OCI-LY3 (cell line): ENCODE measurements at regions not wholly inside any gene's neighbourhood (a gene's known extent, or its start where the extent isn't known, plus 50 kb on each side); places are given as distances from the start of the nearest gene placed in this dataset.

Experiments used
- H2AFZ ChIP-seq: fragments of 200-600, 300-600 bp; shearing (Covaris generic); 2 replicates; pipeline ENCODE4 v1.6.0; 2014; ENCODE audit warnings: antibody characterized with exemption, low read depth, low read length
- H3K27ac ChIP-seq: fragments of 200-600, 300-600 bp; sonication (generic); 2 replicates; pipeline ENCODE4 v1.5.1; 2014; ENCODE audit warnings: mild to moderate bottlenecking, low read length, moderate library complexity, mixed read lengths
- H3K27me3 ChIP-seq: fragments of 200-600, 300-600 bp; sonication (generic); 2 replicates; pipeline ENCODE4 v1.6.1; 2014; ENCODE audit warnings: low read depth, low read length, mixed read lengths
- H3K36me3 ChIP-seq: fragments of 200-600, 300-600 bp; sonication (generic); replicated peaks from 2 replicates; pipeline ENCODE3; 2014; ENCODE audit warnings: low read depth, low read length, mixed read lengths
- H3K4me1 ChIP-seq: fragments of 300-600, 200-600 bp; sonication (generic); 2 replicates; pipeline ENCODE4 v1.6.1; 2014; ENCODE audit warnings: low read length, mixed read lengths
- H3K4me2 ChIP-seq: fragments of 200-600, 300-600 bp; sonication (generic); 2 replicates; pipeline ENCODE4 v1.6.1; 2014; ENCODE audit warnings: low read length, mixed read lengths
- H3K4me3 ChIP-seq: fragments of 300-600, 200-600 bp; sonication (generic); 2 replicates; pipeline ENCODE4 v1.5.1; 2014; ENCODE audit warnings: antibody characterized with exemption, mild to moderate bottlenecking, low read length, moderate library complexity
- H3K79me2 ChIP-seq: fragments of 300-600, 200-600 bp; shearing (Covaris generic); 2 replicates; pipeline ENCODE4 v1.6.1; 2014; ENCODE audit warnings: mild to moderate bottlenecking, low read length, mixed read lengths
- H3K9ac ChIP-seq: fragments of 300-600, 200-600 bp; shearing (Covaris generic); 2 replicates; pipeline ENCODE4 v1.6.0; 2014; ENCODE audit warnings: mild to moderate bottlenecking, low read length, moderate library complexity
- H3K9me3 ChIP-seq: fragments of 200-600, 300-600 bp; shearing (Covaris generic); 2 replicates; pipeline ENCODE4 v1.6.1; 2014; ENCODE audit warnings: low read length, mixed read lengths; ENCODE audit not compliant: insufficient read depth
- H4K20me1 ChIP-seq: fragments of 200-600, 300-600 bp; sonication (generic); 2 replicates; pipeline ENCODE4 v1.6.1; 2016; ENCODE audit warnings: low read length, mixed read lengths; ENCODE audit not compliant: insufficient read depth
- CTCF ChIP-seq: fragments of 200-600, 300-600 bp; sonication (generic); IDR thresholded peaks from 2 replicates; pipeline ENCODE4 v1.5.1; 2014; ENCODE audit warnings: antibody characterized with exemption, low read length, low read depth
- EZH2phosphoT487 ChIP-seq: fragments of 200-600 bp; shearing (Covaris generic); IDR thresholded peaks from 2 replicates; pipeline ENCODE4 v1.6.1; 2018; ENCODE audit warnings: antibody characterized with exemption, mixed run types, low read depth

GRCh38 chr3:29152379-29152778 is 128.5 kb upstream of the RBMS3 start:
- no peak; the same call in 1 of the 2 replicates for TF ChIP-seq CTCF
- TF ChIP-seq EZH2phosphoT487, result no peak
- Histone ChIP-seq H2AFZ (no peak overlapping the region), H3K27ac (no peak overlapping the region), H3K9ac (no peak overlapping the region), H3K4me2 (no peak overlapping the region), H3K4me3 (no peak overlapping the region), H3K27me3 (peaks cover 75% of the 10 kb centered on the region), H3K4me1 (peaks cover 9% of the 10 kb centered on the region), H3K9me3 (no peaks in the 10 kb centered on the region), H4K20me1 (0 out of 2 replicates have a peak, but pooled peaks cover 9% of the 10 kb centered on the region), H3K36me3 (no peaks in the 10 kb centered on the region), H3K79me2 (no peaks in the 10 kb centered on the region)

- Histone ChIP-seq H3K27me3 (peaks cover 77% of the 10 kb centered on the region), H3K79me2 (no peaks in the 10 kb centered on the region), H3K9me3 (no peaks in the 10 kb centered on the region), H3K4me2 (no peak overlapping the region; the same call in 1 of the 2 replicates), H3K9ac (no peak overlapping the region), H3K4me3 (no peak overlapping the region), H3K27ac (no peak overlapping the region), H2AFZ (no peak overlapping the region), H4K20me1 (0 out of 2 replicates have a peak, but pooled peaks cover 9% of the 10 kb centered on the region), H3K36me3 (no peaks in the 10 kb centered on the region), H3K4me1 (peaks cover 9% of the 10 kb centered on the region)
- TF ChIP-seq EZH2phosphoT487 (peak; percentile 80; the same call in 1 of the 2 replicates), CTCF (no peak)
Measured at GRCh38 chr3:29153811-29154210, 127.1 kb upstream of the RBMS3 start.

- Histone ChIP-seq H2AFZ (no peak overlapping the region), H3K79me2 (no peaks in the 10 kb centered on the region), H3K9me3 (no peaks in the 10 kb centered on the region), H3K27ac (no peak overlapping the region), H3K4me1 (peaks cover 9% of the 10 kb centered on the region), H3K36me3 (no peaks in the 10 kb centered on the region), H3K27me3 (peaks cover 60% of the 10 kb centered on the region), H3K9ac (no peak overlapping the region), H3K4me3 (no peak overlapping the region), H4K20me1 (0 out of 2 replicates have a peak, but pooled peaks cover 9% of the 10 kb centered on the region), H3K4me2 (no peak overlapping the region)
- TF ChIP-seq CTCF (no peak), EZH2phosphoT487 (no peak)
Measured at GRCh38 chr3:29156086-29156715, 124.7 kb upstream of the RBMS3 start.

GRCh38 chr3:29164825-29165224 is 116.0 kb upstream of the RBMS3 start:
- H3K4me3 ChIP-seq, result no peak overlapping the region
- TF ChIP-seq CTCF (no peak), EZH2phosphoT487 (no peak)
- H3K4me1 ChIP-seq, result no peaks in the 10 kb centered on the region
- H3K27ac ChIP-seq, result no peak overlapping the region
- H3K9ac ChIP-seq, result no peak overlapping the region
- H2AFZ ChIP-seq, result no peak overlapping the region
- no peaks in the 10 kb centered on the region for H3K79me2 ChIP-seq
- no peaks in the 10 kb centered on the region for H3K9me3 ChIP-seq
- no peak overlapping the region for H3K4me2 ChIP-seq
- H3K27me3 ChIP-seq, result no peaks in the 10 kb centered on the region
- H3K36me3 ChIP-seq, result no peaks in the 10 kb centered on the region
- H4K20me1 ChIP-seq, result no peaks in the 10 kb centered on the region
